Heart left ventricle (tissue), 13 donors: ENCODE measurements at regions not wholly inside any gene's neighbourhood (a gene's known extent, or its start where the extent isn't known, plus 50 kb on each side); places are given as distances from the start of the nearest gene placed in this dataset.

Source experiments
- CTCF ChIP-seq, 12 donors: fragments of 200-600 bp; sonication (generic) in 4 of 12; IDR thresholded peaks; one replicate each; pipeline versions ENCODE4 v1.5.0 to v1.8.0; 2018 to 2022; ENCODE audit warnings: antibody characterized with exemption in 12 of 12, mild to moderate bottlenecking in 5 of 12
- POLR2A ChIP-seq, 2 donors: fragments of 450-650 bp; IDR thresholded peaks; one replicate each; pipeline ENCODE4 v1.6.1; 2017; ENCODE audit warnings: antibody characterized with exemption in 2 of 2, mild to moderate bottlenecking in 2 of 2, moderate library complexity in 2 of 2
- donor health status: ischemic (EF 13 %, LVEDD 7.1; RV severe dilation, severe dysfunction).
- donor health status: DM: no; HTN: yes; CAD: no.
- donor health status: DM: no; HTN: no; CAD: no.
- donor health status: ischemic (EF 25% LVEDD 6.9; RV normal size, moderate dysfunction).
- donor health status: ischemic (EF 25% LVEDD 5.7; RV mildly dilated, moderate dysfunction).
- donor health status: ischemic (EF 35%, LVEDD 5.7; RV mildly dilated, moderate dysfunction).
- donor health status: nonischemic (EF 11% LVEDD 7.7; RV severe dilation, severe dysfunction).
- donor health status: DM: yes; HTN: yes; CAD: no.
- donor health status: PGD.
- donor health status: ischemic (EF 29% LVEDD 5.4; RV normal size, mild dysfunction).
- donor health status: nonischemic (EF 23%, LVEDD 6.1; RV moderate dilation, normal function).

GRCh38 chr10:47230957-47231356 is 69.0 kb upstream of the GDF10 start:
- TF ChIP-seq CTCF (IDR thresholded peaks at IDR 0.05) (no peak), POLR2A (IDR thresholded peaks at IDR 0.05) (no peak)
